ENCODE measurements at regions not wholly inside any gene's neighbourhood (a gene's known extent, or its start where the extent isn't known, plus 50 kb on each side); places are given as distances from the start of the nearest gene placed in this dataset.

GRCh38 chr12:62003226-62003625 lies 257.0 kb upstream of the USP15 start:
- Histone ChIP-seq H2BK15ac (replicated peaks; ENCODE audit: low read depth) (no peak overlapping the region), H3K79me2 (ENCODE audit: control insufficient read depth, insufficient read depth, low read length) (no peaks in the 10 kb centered on the region), H3K18ac (ENCODE audit: low read length) (no peak overlapping the region)

GRCh38 chr12:62003701-62004100 lies 256.5 kb upstream of the USP15 start:
- Histone ChIP-seq H3K18ac (ENCODE audit: low read length) (no peak overlapping the region), H2BK120ac (ENCODE audit: low read depth, low read length) (no peak overlapping the region), H4K5ac (ENCODE audit: low read length) (no peak overlapping the region), H2AK5ac (ENCODE audit: low read length) (no peak overlapping the region), H3K36me3 (ENCODE audit: control insufficient read depth, insufficient read depth, low read length) (no peaks in the 10 kb centered on the region), H3K9ac (ENCODE audit: low read length) (no peak overlapping the region), H2BK5ac (ENCODE audit: low read length) (no peak overlapping the region), H3K56ac (ENCODE audit: low read length) (no peak overlapping the region), H4K8ac (ENCODE audit: low read depth, low read length) (no peak overlapping the region), H3K4me1 (ENCODE audit: control insufficient read depth, low read depth, low read length) (no peaks in the 10 kb centered on the region), H3K79me1 (ENCODE audit: low read length) (no peaks in the 10 kb centered on the region), H3K27ac (ENCODE audit: low read depth, low read length) (no peak overlapping the region), H3K4ac (ENCODE audit: low read depth, low read length) (no peak overlapping the region), H3K27me3 (ENCODE audit: insufficient read depth, low read length, poor library complexity) (no peaks in the 10 kb centered on the region), H3K4me3 (ENCODE audit: low read length) (no peak overlapping the region), H3K79me2 (ENCODE audit: control insufficient read depth, insufficient read depth, low read length) (no peaks in the 10 kb centered on the region), H3K23ac (ENCODE audit: low read length) (no peak overlapping the region), H2BK15ac (replicated peaks; ENCODE audit: low read depth) (no peak overlapping the region), H3K4me2 (ENCODE audit: low read length) (no peak overlapping the region)
- no peak for DNase-seq
- no CpG with 5 or more reads among the region's 2 CpGs for WGBS (ENCODE audit: extremely low coverage, insufficient coverage, low lambda C conversion rate)

More at GRCh38 chr12:62003226-62003625, 257.0 kb upstream of the USP15 start:
- no peak overlapping the region for H2BK120ac ChIP-seq (ENCODE audit: low read depth, low read length)
- H3K4me2 ChIP-seq (ENCODE audit: low read length): no peak overlapping the region
- no peaks in the 10 kb centered on the region for H3K4me1 ChIP-seq (ENCODE audit: control insufficient read depth, low read depth, low read length)
- no peak overlapping the region for H2BK5ac ChIP-seq (ENCODE audit: low read length)
- H3K27me3 ChIP-seq (ENCODE audit: insufficient read depth, low read length, poor library complexity): no peaks in the 10 kb centered on the region
- no CpG with 5 or more reads among the region's 1 CpG for WGBS (ENCODE audit: extremely low coverage, insufficient coverage, low lambda C conversion rate)
- H3K79me1 ChIP-seq (ENCODE audit: low read length): no peaks in the 10 kb centered on the region
- DNase-seq: no peak
- no peak overlapping the region for H3K9ac ChIP-seq (ENCODE audit: low read length)
- H3K23ac ChIP-seq (ENCODE audit: low read length): no peak overlapping the region
- no peak overlapping the region for H3K27ac ChIP-seq (ENCODE audit: low read depth, low read length)
- no peak overlapping the region for H4K8ac ChIP-seq (ENCODE audit: low read depth, low read length)
- H2AK5ac ChIP-seq (ENCODE audit: low read length): no peak overlapping the region
- no peak overlapping the region for H3K56ac ChIP-seq (ENCODE audit: low read length)
- no peaks in the 10 kb centered on the region for H3K36me3 ChIP-seq (ENCODE audit: control insufficient read depth, insufficient read depth, low read length)
- no peak overlapping the region for H3K4me3 ChIP-seq (ENCODE audit: low read length)
- no peak overlapping the region for H4K5ac ChIP-seq (ENCODE audit: low read length)
- no peak overlapping the region for H3K4ac ChIP-seq (ENCODE audit: low read depth, low read length)

DNA sequence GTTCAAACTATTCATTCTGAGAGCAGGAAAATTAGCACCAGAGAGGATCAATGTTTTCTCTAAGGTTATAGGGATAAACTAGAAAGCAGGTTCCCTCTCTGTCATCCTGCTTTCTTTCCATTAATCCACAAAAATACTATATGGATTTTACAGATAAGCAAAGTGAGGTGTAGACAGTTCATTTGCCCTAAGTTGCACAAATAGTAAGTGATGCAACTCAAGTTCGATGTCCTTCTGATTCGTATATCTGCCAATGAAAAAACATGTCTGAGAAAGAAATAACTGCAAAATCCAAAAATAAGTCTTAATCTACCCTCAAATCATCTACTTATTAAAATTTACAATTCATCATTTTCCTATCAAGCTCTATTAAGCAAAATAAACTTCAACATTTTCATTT lies 254.6 kb upstream of the USP15 start:
- no peak overlapping the region for H2BK120ac ChIP-seq (ENCODE audit: low read depth, low read length)
- no peak overlapping the region for H3K4ac ChIP-seq (ENCODE audit: low read depth, low read length)
- H4K8ac ChIP-seq (ENCODE audit: low read depth, low read length): no peak overlapping the region
- H2AK5ac ChIP-seq (ENCODE audit: low read length): no peak overlapping the region
- H3K4me3 ChIP-seq (ENCODE audit: low read length): no peak overlapping the region
- no peak overlapping the region for H3K9ac ChIP-seq (ENCODE audit: low read length)
- H3K27me3 ChIP-seq (ENCODE audit: insufficient read depth, low read length, poor library complexity): no peaks in the 10 kb centered on the region
- H2BK5ac ChIP-seq (ENCODE audit: low read length): no peak overlapping the region
- H3K79me2 ChIP-seq (ENCODE audit: control insufficient read depth, insufficient read depth, low read length): no peaks in the 10 kb centered on the region
- no peaks in the 10 kb centered on the region for H3K36me3 ChIP-seq (ENCODE audit: control insufficient read depth, insufficient read depth, low read length)
- no peak overlapping the region for H3K23ac ChIP-seq (ENCODE audit: low read length)
- no peak overlapping the region for H3K27ac ChIP-seq (ENCODE audit: low read depth, low read length)
- no peak overlapping the region for H2BK15ac ChIP-seq (replicated peaks; ENCODE audit: low read depth)
- H3K4me2 ChIP-seq (ENCODE audit: low read length): no peak overlapping the region
- no CpG with 5 or more reads among the region's 2 CpGs for WGBS (ENCODE audit: extremely low coverage, insufficient coverage, low lambda C conversion rate)
- DNase-seq: no peak
- no peak overlapping the region for H4K5ac ChIP-seq (ENCODE audit: low read length)
- no peaks in the 10 kb centered on the region for H3K4me1 ChIP-seq (ENCODE audit: control insufficient read depth, low read depth, low read length)
- H3K79me1 ChIP-seq (ENCODE audit: low read length): no peaks in the 10 kb centered on the region
- no peak overlapping the region for H3K18ac ChIP-seq (ENCODE audit: low read length)
- no peak overlapping the region for H3K56ac ChIP-seq (ENCODE audit: low read length)

DNA sequence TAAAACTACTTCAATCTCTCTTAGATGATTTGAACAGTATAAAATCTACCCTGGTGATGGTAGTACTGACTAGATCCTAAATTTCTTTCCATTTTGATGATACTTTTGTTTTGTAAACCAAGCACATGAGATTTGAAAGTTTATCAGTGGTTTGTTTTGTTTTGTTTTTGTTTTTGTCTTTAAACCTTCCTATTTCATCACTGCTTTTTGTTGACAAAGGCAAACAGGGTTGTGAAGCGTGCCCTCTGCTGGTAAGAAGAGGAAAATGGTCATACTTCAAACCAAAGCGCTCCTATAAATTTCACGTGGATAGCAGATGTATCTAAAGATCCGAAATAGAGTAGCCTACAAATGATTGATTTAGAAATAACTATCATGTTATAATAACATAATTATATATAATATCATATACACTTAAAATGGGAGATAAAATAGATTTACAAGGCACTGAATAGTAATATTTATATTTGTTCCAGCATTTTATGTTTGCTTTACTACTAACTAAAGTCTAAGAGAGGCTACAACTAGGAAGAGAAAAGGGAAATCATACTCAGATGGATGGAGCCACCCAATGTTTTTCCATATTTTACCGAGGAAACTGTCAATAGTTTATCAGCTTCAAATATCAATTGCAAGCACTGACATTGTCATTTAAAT lies 254.0 kb upstream of the USP15 start:
- peak; percentile 61 for DNase-seq
- Histone ChIP-seq H3K9ac (ENCODE audit: low read length) (no peak overlapping the region), H3K4me3 (ENCODE audit: low read length) (no peak overlapping the region), H3K27ac (ENCODE audit: low read depth, low read length) (no peak overlapping the region), H4K8ac (ENCODE audit: low read depth, low read length) (no peak overlapping the region), H3K36me3 (ENCODE audit: control insufficient read depth, insufficient read depth, low read length) (no peaks in the 10 kb centered on the region), H3K4me1 (ENCODE audit: control insufficient read depth, low read depth, low read length) (no peaks in the 10 kb centered on the region), H2BK5ac (ENCODE audit: low read length) (no peak overlapping the region), H3K27me3 (ENCODE audit: insufficient read depth, low read length, poor library complexity) (no peaks in the 10 kb centered on the region), H3K4me2 (ENCODE audit: low read length) (no peak overlapping the region), H2BK120ac (ENCODE audit: low read depth, low read length) (no peak overlapping the region), H3K79me2 (ENCODE audit: control insufficient read depth, insufficient read depth, low read length) (no peaks in the 10 kb centered on the region), H3K4ac (ENCODE audit: low read depth, low read length) (no peak overlapping the region), H3K79me1 (ENCODE audit: low read length) (no peaks in the 10 kb centered on the region), H3K18ac (ENCODE audit: low read length) (no peak overlapping the region), H2BK15ac (replicated peaks; ENCODE audit: low read depth) (no peak overlapping the region), H3K56ac (ENCODE audit: low read length) (no peak overlapping the region), H4K5ac (ENCODE audit: low read length) (no peak overlapping the region), H3K23ac (ENCODE audit: low read length) (no peak overlapping the region), H2AK5ac (ENCODE audit: low read length) (no peak overlapping the region)
- WGBS (ENCODE audit: extremely low coverage, insufficient coverage, low lambda C conversion rate): no CpG with 5 or more reads among the region's 5 CpGs

DNA sequence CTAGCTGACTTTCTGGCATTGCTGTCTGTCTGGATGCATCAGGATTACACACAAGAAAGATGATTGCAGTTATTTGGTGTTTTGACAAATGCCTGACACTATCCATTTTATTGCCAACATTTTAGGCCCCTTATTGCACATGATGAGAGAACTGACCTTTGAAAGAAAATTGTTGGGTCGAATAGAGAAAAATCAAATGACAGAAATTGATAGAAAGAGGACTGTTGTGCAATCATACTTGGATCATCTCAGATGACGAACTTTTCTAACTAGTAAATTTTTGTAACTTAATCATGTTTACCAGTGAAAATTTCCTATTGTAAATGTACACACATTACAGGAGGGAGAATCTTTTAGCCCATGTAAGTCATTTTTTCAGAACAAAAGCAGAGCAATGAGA lies 251.5 kb upstream of the USP15 start:
- WGBS (ENCODE audit: extremely low coverage, insufficient coverage, low lambda C conversion rate): no CpG with 5 or more reads among the region's 2 CpGs
- no peaks in the 10 kb centered on the region for H3K36me3 ChIP-seq (ENCODE audit: control insufficient read depth, insufficient read depth, low read length)
- no peak overlapping the region for H3K4ac ChIP-seq (ENCODE audit: low read depth, low read length)
- H3K79me2 ChIP-seq (ENCODE audit: control insufficient read depth, insufficient read depth, low read length): no peaks in the 10 kb centered on the region
- H3K4me1 ChIP-seq (ENCODE audit: control insufficient read depth, low read depth, low read length): no peaks in the 10 kb centered on the region
- H3K27ac ChIP-seq (ENCODE audit: low read depth, low read length): no peak overlapping the region
- no peak overlapping the region for H2BK120ac ChIP-seq (ENCODE audit: low read depth, low read length)
- no peak overlapping the region for H3K56ac ChIP-seq (ENCODE audit: low read length)
- H3K4me2 ChIP-seq (ENCODE audit: low read length): no peak overlapping the region
- H3K23ac ChIP-seq (ENCODE audit: low read length): no peak overlapping the region
- H3K18ac ChIP-seq (ENCODE audit: low read length): no peak overlapping the region
- H3K27me3 ChIP-seq (ENCODE audit: insufficient read depth, low read length, poor library complexity): no peaks in the 10 kb centered on the region
- DNase-seq: no peak
- H4K5ac ChIP-seq (ENCODE audit: low read length): no peak overlapping the region
- H2BK15ac ChIP-seq (replicated peaks; ENCODE audit: low read depth): no peak overlapping the region
- H2BK5ac ChIP-seq (ENCODE audit: low read length): no peak overlapping the region
- no peak overlapping the region for H3K4me3 ChIP-seq (ENCODE audit: low read length)
- no peaks in the 10 kb centered on the region for H3K79me1 ChIP-seq (ENCODE audit: low read length)
- H4K8ac ChIP-seq (ENCODE audit: low read depth, low read length): no peak overlapping the region
- H3K9ac ChIP-seq (ENCODE audit: low read length): no peak overlapping the region
- H2AK5ac ChIP-seq (ENCODE audit: low read length): no peak overlapping the region

DNA sequence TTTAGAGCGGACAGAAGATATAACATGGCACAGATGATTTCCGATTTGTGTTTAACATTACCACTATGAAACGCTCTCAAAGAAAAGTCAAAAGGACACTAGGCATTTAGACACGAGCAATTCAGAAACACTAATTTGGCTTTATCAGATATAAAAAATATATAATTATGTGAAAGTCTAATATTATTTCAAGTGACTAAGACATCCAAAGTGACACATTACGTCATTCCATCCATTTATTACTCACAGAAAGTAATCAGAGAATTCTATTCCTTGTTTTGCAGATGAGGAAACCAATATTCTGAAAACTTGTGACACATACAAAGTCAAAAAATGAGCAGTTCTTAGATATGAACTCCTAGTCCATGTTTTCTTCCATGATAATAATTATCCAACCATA lies 250.8 kb upstream of the USP15 start:
- no peak for DNase-seq
- no peaks in the 10 kb centered on the region for H3K27me3 ChIP-seq (ENCODE audit: insufficient read depth, low read length, poor library complexity)
- no peak overlapping the region for H3K18ac ChIP-seq (ENCODE audit: low read length)
- no peak overlapping the region for H3K56ac ChIP-seq (ENCODE audit: low read length)
- H2AK5ac ChIP-seq (ENCODE audit: low read length): no peak overlapping the region
- no peak overlapping the region for H2BK120ac ChIP-seq (ENCODE audit: low read depth, low read length)
- no CpG with 5 or more reads among the region's 5 CpGs for WGBS (ENCODE audit: extremely low coverage, insufficient coverage, low lambda C conversion rate)
- H3K4me2 ChIP-seq (ENCODE audit: low read length): no peak overlapping the region
- H4K8ac ChIP-seq (ENCODE audit: low read depth, low read length): no peak overlapping the region
- no peaks in the 10 kb centered on the region for H3K4me1 ChIP-seq (ENCODE audit: control insufficient read depth, low read depth, low read length)
- no peak overlapping the region for H3K9ac ChIP-seq (ENCODE audit: low read length)
- H2BK5ac ChIP-seq (ENCODE audit: low read length): no peak overlapping the region
- no peaks in the 10 kb centered on the region for H3K36me3 ChIP-seq (ENCODE audit: control insufficient read depth, insufficient read depth, low read length)
- H4K5ac ChIP-seq (ENCODE audit: low read length): no peak overlapping the region
- H2BK15ac ChIP-seq (replicated peaks; ENCODE audit: low read depth): no peak overlapping the region
- H3K4me3 ChIP-seq (ENCODE audit: low read length): no peak overlapping the region
- no peaks in the 10 kb centered on the region for H3K79me2 ChIP-seq (ENCODE audit: control insufficient read depth, insufficient read depth, low read length)
- H3K79me1 ChIP-seq (ENCODE audit: low read length): no peaks in the 10 kb centered on the region
- no peak overlapping the region for H3K4ac ChIP-seq (ENCODE audit: low read depth, low read length)
- no peak overlapping the region for H3K23ac ChIP-seq (ENCODE audit: low read length)
- H3K27ac ChIP-seq (ENCODE audit: low read depth, low read length): no peak overlapping the region
